HG03571 (cell line): ENCODE measurements at regions not wholly inside any gene's neighbourhood (a gene's known extent, or its start where the extent isn't known, plus 50 kb on each side); places are given as distances from the start of the nearest gene placed in this dataset.

Experiments used
- ATAC-seq: cut with Tn5 transposase; IDR thresholded peaks from one replicate; pipeline ENCODE4 v1.9.1; 2021; ENCODE audit not compliant: unreplicated experiment

- no peak for ATAC-seq
Measured at GRCh38 chr17:69880591-69881112, 194.4 kb upstream of the KCNJ16 start.

GRCh38 chr17:69882281-69882680, 192.7 kb upstream of the KCNJ16 start:
- no peak for ATAC-seq

GRCh38 chr17:69883120-69883519, 191.9 kb upstream of the KCNJ16 start:
- no peak for ATAC-seq

GRCh38 chr17:69884356-69884755, 190.7 kb upstream of the KCNJ16 start:
- ATAC-seq = no peak

- ATAC-seq = no peak
Measured at GRCh38 chr17:69884846-69885245, 190.2 kb upstream of the KCNJ16 start.

GRCh38 chr17:69898601-69899000, 176.4 kb upstream of the KCNJ16 start:
- no peak for ATAC-seq

- ATAC-seq = no peak
Measured at GRCh38 chr17:69900101-69900500, 174.9 kb upstream of the KCNJ16 start.

GRCh38 chr17:69900829-69901228, 174.2 kb upstream of the KCNJ16 start:
- ATAC-seq = no peak

GRCh38 chr17:69906306-69906705, 168.7 kb upstream of the KCNJ16 start:
- ATAC-seq = no peak

- no peak for ATAC-seq
Measured at GRCh38 chr17:69907132-69907847, 167.7 kb upstream of the KCNJ16 start.

- no peak for ATAC-seq
Measured at GRCh38 chr17:69908626-69909368, 166.2 kb upstream of the KCNJ16 start.

- ATAC-seq = no peak
Measured at GRCh38 chr17:69909389-69909788, 165.6 kb upstream of the KCNJ16 start.

- no peak for ATAC-seq
Measured at GRCh38 chr17:69912805-69913204, 162.2 kb upstream of the KCNJ16 start.

- ATAC-seq = no peak
Measured at GRCh38 chr17:69913216-69913615, 161.8 kb upstream of the KCNJ16 start.

- no peak for ATAC-seq
Measured at GRCh38 chr17:69913616-69914015, 161.4 kb upstream of the KCNJ16 start.

GRCh38 chr17:69914520-69914919, 160.5 kb upstream of the KCNJ16 start:
- no peak for ATAC-seq

- ATAC-seq = no peak
Measured at GRCh38 chr17:69916761-69917160, 158.3 kb upstream of the KCNJ16 start.

- ATAC-seq = no peak
Measured at GRCh38 chr17:69918164-69918563, 156.9 kb upstream of the KCNJ16 start.

- no peak for ATAC-seq
Measured at GRCh38 chr17:69919789-69920188, 155.2 kb upstream of the KCNJ16 start.

GRCh38 chr17:69921046-69921445, 154.0 kb upstream of the KCNJ16 start:
- no peak for ATAC-seq

GRCh38 chr17:69928611-69929010, 146.4 kb upstream of the KCNJ16 start:
- ATAC-seq = no peak

GRCh38 chr17:69936996-69937395, 138.0 kb upstream of the KCNJ16 start:
- no peak for ATAC-seq
